Right lung (tissue), 2 donors: ENCODE measurements at regions not wholly inside any gene's neighbourhood (a gene's known extent, or its start where the extent isn't known, plus 50 kb on each side); places are given as distances from the start of the nearest gene placed in this dataset.

Source experiments
- DNase-seq, 2 donors: peaks; one replicate each; pipeline ENCODE4 v3.0.0-alpha.2; 2013

DNA sequence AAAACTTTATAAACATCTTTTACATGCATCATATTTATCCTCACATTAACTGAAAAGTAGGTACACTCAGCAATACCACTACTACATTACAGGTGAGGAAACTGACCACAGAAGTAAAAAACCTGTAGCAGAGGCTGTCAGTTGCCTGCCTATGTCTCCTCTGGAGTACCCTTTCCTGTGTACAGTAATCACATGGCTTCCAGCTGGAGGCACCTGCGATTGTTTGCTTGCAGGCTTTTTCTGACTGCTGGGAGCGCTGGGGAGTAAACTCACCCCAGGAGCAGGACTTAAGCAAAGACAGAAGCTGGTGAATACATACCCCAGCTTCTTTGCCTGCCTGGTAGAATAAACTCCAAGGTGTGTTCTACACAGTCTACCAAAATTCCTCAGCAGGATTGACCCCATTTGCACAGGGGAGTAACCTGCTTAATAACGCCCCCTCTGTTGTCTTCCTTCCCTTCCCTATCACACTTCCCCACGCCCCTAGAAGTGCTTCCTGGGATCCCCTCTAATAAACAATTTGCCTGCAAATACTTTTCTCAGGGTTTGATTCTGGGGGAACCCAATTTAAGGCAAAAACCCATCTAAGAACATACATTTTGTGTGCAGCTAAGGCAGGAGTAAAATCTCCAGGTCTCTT is 138.9 kb downstream of the PTH2R start:
- no peak for DNase-seq

DNA sequence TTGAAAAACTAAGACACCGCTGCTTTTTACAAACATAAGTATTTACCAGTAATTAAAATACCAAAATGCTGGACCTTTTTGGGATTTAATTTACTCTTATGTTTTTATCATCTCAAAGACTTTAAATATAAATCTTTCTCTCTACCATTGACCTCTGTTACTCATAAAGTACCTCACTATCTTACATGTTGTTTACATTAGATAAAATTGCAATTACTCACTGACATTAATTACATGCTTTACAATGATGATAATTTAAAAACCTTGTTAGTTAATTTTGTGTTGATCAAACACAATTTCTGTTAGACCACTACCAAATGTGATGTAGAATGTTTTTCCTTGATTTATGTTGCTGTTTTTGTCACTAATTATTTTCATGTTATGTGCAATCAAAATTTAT is 139.5 kb downstream of the PTH2R start:
- no peak for DNase-seq

DNA sequence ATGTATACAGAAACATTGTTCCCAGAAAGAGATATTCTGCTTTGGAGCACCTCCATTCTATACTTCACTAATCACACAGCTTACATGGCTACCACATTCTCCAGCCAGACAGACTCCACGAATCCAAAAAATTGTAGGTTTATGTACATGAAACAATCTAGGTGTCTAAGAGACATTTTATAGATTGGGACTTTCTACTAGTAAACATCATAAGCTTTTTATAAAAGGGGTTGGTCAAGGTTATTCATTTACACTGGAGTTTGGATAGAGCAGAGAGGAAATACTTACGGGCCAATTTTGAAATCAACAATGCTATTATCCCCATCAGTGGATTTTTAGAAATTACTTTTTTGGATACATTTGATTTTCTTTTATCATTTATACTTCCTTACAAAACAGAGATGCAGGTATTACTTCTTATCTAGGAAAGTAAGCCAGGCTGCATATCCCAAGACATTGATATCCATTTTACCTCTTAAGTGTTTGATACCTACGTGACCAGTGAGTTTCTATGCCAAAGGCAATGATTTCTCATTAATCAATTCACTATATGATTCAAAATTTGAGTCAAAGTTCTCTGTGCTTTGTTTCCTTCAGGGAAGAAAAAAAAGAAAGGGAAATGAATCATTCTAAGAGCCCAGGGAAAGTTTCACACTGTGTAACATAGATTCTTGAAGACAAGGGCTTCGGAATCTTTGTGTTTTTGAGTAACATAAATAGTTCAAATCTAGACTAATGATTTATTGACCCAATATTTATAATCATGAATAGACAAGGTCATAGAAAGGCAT is 140.5 kb downstream of the PTH2R start:
- DNase-seq = no peak

DNA sequence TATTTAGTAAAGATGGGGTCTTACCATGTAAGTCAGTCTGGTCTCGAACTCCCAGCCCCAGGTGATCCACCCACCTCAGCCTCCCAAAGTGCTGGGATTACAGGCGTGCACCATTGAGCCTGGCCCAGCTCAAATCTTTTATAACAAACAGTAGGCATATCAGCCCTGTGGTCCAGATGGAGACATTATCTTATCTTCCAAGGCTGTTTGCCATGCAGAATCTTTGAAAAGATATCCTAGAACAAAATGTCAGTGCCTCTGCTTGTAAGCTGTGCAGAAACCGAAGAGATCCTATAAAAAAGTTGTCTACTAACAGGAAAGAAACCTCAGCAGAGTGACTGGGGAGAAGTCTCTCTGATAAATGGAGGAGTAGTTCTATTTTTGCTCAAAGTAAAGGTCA is 142.1 kb downstream of the PTH2R start:
- DNase-seq = no peak

DNA sequence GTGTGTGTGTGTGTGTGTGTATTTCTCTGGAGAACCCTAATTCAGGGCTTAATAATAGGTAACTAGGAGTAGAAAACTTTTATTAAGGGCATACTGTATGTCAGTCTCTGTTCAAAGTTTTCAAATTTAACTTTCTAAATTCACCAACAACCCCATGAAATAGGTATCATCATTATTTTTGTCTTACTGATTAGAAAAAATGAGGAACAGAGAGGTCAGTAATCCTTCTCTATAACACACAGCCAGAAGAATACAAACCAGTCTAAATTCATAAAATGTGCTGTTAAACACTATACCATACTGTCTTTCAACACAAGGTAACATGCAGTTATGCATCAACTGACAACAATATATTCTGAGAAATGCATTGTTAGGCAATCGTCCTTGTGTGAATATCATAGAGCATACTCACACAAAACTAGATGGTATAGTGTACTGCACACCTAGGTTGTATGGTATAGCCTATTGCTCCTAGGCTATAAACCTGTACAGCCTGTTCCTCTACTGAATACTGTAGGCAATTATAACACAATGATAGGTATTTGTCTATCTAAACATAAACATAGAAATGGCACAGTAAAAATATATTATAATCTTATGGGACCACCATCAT is 143.1 kb downstream of the PTH2R start:
- no peak for DNase-seq

DNA sequence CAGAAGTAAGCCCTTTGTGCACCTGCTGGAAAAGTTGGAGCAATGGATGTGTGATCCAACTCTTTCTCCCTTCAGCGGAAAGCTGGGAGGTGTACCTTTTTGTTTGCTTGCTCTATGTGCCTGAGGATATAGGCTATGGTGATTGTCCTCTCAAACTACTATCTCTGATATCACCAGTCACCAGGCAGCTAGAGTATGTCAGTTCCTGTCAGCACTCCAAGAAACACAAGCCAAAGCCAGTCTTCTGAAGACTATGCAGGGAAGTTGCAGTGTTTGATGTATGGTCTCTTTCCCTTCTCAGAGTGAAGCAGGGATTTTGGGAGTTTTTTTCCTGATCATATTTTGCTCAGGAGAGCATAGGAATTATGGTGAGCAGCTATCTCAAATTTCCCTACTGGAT is 146.4 kb downstream of the PTH2R start:
- DNase-seq = no peak

DNA sequence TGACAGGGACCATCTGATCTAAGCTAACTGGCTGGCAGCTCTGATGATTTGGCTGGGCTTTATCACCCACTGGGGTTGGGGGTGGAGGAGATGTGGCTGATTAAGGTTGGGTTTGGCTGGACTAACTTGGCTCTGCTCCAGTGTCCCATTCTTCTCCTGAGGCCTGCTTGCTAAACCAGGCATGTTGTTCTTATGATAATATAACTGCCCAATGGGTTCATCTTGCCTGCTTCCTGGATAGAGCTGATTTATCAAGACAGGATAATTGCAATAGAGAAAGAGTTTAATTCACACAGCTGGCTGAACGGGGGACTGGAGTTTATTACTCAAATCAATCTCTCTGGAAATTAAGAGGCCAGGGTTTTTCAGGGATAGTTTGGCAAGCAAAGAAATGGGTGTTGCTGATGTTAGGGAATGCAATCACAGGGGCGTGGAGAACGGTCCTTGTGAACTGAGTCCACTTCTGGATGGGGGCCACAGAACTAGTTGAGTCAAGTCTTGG is 150.4 kb downstream of the PTH2R start:
- DNase-seq = no peak

DNA sequence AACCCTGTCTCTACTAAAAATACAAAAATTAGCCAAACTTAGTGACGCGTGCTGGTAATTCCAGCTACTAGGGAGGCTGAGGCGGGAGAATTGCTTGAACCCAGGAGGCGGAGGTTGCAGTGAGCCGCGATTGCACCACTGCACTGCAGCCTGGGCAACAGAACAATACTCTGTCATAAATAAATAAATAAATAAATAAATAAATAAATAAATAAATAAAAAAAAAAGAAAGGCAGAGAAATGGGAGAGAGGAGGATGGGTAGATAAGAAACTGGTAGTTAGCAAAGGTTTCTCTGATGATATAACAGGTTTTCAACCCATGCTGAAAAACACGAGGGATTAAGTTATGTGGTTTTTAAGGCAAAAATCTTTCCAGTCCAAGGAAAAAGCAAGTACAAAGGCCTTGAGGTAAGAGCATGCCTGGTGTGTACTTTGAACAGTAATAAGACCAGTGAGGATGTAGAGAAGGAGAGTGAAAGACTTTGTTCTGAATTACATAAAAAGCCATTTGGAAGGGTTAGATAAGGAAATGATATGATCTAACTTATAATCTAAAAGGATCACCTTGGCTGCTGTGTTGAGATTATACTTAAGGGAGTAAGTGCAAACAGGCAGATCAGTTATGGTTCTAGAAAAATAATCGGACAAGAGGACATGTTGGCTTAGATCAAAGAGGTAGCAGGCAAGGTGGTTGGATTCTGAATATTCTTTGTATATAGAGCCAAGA is 159.3 kb downstream of the PTH2R start:
- DNase-seq = no peak

DNA sequence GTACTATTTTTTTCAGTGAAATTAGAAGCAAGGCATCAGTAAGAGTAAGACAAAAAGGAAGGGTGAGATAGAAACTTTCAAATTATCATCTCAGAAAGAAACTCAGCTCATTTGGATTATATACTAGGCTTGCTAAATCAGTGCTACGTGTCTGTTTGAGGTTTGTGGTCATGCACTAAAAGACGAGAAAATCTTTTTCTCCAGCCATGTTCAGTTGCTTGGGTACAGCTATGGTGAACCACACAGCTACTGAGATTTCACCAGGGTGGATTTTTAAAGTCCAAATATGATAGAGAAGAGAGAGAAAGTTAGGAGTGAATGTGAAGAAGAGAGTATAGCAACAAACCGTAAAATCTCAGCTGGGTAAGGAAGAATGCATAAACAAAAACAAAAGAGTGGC is 161.6 kb downstream of the PTH2R start:
- no peak for DNase-seq

DNA sequence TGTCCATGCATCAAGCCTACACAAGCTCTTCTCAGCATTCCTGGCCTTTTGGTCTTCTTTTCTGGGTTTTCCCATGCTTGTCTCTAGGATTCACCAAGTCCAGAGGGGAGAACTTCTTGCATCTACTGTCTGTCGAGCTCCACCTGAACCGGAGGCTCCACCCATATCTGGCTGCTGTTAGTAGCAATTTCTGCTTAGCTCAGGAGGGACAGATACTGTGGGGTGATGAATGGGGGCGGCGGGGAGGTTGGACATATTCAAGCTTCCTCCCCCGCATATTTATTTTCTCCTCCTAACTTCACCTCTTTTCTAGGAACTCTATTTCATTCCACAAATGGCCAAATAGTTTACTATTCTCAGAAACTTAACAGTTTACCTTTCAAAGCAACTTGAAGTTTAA is 163.5 kb downstream of the PTH2R start:
- DNase-seq = no peak

DNA sequence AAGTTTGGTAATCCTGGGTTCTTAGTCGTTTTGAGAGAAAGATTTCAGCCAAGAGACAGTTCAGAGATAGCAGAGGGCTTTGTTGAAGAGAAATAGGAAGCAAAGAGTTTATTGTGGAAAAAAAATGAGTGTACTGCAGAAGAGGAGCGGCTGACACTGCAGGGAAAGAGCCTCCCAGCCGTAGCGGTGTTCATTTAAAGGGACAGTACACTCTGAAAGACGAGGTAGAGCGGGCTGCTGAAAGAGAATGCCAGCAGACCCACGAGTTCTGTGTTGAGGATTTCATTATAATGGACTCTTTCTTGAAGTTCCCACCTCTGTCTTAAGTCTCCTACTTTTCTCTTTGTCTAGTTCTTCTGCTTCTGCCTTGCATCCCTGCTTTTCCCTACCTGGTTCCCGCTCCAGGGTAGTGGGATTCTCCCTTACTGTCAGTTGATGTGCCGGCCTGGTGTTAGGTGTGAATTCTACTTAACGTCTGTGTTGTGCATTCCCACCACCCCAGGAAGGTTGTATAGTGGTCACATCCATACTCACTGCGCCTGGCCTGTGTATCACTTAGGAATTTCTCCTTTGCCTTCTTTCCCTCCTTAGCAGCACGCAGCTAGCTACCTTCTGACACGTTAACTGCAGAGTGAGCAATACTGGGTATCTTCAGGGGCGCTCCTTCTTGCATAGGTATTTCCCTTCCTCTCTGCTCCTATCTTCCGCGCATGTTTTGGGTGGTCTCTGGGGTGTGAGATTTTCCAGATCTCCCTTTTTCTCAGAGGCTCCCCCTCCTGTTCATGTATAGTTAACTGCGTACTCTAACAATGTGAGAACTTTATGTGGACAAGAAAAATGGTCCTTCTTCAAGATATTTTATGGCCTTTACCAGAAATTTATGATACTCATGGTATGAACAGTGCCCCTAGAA is 164.5 kb downstream of the PTH2R start:
- no peak for DNase-seq

DNA sequence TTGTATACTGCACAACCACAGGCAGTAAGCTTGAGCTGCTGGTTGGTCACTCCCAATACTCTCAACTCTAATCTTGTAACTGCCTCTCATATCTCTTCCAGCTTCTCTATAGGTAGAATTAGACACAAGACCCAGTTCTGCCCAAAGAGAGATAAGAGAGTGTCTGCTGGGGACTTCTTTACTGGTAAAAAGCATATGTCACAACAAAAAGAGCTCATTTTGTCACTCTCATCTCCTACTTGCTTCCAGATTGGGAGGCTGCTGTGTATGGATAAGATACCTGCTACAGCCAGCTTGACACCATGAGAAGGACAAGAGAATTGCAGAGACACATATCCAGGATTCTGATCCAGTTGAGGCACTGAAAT is 165.2 kb downstream of the PTH2R start:
- no peak for DNase-seq

DNA sequence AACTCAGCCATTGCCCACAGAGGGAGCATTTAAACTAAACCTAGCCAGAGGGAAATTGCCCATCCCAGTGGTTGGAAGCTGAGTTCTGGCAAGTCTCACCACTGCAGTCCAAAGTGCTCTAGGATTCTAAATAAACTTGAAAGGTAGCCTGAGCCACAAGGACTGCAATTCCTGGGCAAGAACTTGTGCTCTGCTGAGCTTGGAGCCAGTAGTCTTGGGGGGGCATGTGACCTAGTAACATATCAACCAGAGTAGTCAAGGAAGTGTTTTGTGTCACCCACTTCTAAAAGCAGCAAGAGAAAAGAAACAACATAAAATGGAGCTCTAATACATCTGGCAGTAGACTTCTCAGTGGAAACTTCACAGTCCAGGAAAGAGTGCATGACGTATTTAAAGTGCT is 167.0 kb downstream of the PTH2R start:
- DNase-seq = no peak

DNA sequence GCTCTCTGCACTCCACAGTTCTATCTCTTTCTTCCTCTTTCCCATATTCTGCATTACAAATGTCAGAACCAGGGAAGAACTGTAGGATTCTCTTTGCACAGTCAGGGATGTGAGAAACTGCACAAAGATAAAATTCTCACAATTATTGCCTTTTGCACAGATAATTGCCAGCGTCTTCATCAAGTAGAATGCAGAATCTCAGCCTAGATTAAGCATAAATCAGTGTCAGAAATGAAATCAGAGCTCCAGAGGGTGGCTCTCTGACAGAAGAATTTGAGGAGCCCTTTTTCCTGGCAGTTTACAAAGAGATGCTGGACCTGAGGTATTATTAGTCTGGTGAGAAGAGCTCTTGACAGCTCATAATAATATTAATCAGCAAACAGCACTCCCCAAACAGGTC is 173.1 kb downstream of the PTH2R start:
- no peak for DNase-seq

DNA sequence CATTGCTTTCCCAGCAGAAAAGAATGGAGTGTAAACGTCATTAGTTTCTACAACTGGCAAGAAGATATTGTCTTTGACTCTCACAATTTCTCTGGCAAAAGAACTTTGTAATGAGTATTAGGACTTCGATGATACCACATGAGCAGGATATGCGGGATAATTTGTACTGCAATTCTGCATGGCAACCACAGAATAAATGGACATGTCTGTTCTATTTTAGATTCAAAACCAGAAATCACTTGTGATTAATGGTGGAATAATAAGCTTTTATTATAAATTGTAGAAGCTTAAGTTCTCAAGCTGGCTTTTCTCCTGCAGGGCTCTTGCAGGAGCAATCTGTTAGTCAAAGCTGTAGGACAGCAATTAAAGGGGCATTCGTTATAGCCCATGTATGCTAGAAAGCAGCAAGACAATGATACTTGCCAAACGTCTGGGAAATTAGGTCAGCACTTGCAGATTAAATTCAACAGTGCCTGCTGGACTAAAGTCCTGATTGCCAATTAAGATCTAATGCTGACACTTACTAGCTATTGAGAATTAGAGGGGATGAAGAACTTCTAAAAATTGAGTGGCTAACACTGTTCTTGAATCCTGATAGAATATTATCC is 177.9 kb downstream of the PTH2R start:
- DNase-seq = no peak

DNA sequence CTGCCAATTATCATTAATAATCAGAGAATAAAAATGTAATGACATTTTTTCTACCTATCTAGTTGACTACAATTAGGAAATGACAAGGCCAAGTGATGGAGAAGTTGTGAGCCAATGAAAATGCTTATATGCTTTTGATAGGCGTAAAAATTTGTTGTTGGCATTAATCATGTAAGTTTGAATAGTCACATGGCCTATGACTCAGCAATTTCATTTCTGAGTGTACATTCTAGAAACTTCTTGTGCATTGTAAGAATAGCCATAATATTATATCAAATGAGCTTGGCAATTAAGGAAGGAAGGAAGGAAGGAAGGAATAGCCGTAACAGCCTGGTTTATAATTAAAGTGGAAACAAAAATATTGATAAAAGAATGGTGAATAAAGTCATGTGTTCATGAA is 179.9 kb downstream of the PTH2R start:
- DNase-seq = no peak

DNA sequence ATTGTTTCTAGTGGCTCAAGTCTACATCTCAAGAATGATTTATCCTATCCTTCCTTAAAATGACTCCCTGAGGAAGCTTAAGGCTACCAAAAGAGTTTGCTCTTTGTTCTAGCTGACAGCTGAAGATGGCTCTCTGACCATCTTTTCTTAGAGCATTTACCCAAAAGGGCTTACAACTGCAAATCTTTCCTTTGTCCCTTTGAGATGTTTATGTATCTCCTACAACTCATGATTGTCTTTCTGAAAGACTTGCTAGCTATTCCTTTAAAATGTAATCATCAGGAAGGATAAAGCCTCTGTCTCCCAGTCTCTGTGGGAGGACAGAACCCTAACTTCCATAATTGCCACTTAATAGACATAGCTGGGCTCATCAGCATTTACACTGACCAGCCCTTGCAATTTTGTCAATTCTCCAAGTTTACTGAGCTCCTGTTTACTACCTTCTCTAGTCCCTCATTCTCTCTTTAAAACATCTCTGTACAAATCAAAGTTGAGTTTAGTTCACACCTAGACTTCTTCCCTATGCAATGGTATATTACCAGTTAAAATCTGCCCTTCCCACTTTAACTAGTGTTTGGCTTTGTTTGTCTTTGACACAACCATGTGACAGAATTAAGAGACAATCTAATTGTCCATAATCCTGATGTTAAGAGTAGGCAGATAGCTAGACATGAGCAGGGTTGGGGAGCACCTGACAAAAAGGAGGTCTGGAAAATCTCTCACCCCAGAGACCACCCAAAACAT is 188.2 kb downstream of the PTH2R start:
- no peak for DNase-seq

DNA sequence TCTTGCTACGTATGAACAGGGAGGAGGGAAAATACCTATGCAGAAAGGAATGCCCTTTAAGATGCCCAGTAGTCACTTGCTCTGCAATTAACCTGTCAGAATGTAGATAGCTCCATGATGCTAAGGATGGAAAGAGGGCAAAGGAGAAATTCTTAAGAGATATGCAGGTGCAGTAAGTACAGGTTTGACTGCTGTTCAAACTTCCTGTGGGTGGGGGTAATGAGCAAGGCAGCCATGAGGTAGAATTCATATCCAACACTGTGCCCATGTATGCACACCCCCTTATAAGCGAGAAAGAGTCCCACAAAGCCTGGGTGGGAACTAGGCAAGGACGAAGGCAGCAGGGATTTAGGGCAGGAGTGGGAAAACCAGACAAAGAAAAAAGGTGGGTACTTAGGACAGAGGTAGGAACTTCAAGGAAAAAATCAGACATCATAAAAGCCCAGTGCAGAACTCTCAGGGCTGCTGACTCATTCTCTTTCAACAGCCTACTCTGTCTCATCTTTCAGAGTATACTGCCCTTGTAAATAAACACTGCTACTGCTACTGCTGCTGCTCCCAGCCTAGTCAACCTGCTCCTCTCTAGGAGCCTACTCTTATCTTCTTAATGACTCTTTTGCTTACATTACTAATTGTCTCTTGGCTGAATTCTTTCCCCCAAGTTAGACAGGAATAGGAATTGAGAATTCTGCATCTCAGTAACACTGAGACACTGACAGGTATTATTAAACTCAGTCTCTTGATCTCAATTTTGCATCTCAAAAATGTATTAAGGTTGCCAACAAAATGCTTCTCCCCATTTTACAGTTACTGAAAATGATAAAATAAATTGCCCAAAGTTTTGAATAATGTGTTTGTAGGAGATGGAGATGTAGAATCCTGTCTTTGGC is 189.0 kb downstream of the PTH2R start:
- no peak for DNase-seq

DNA sequence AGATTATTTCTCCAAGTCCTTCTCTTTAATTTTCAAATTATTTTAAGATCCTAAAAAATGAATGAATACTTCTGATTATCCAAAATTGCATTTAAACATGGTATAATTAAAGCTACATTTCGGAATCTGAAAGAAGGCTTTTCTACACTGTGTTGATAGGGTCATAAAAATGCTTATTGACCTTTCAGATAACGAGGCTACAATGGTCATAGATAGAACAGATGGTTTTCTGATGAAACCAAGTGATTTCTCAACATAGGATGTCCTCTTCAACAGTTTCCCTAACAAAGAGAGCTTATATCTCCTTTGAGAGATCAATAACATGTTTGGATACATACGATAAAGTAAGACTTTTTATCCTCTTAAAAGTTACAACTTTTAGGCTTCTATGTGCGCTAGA is 201.1 kb downstream of the PTH2R start:
- DNase-seq = no peak
